ENCODE measurements at regions not wholly inside any gene's neighbourhood (a gene's known extent, or its start where the extent isn't known, plus 50 kb on each side); places are given as distances from the start of the nearest gene placed in this dataset.

DNA sequence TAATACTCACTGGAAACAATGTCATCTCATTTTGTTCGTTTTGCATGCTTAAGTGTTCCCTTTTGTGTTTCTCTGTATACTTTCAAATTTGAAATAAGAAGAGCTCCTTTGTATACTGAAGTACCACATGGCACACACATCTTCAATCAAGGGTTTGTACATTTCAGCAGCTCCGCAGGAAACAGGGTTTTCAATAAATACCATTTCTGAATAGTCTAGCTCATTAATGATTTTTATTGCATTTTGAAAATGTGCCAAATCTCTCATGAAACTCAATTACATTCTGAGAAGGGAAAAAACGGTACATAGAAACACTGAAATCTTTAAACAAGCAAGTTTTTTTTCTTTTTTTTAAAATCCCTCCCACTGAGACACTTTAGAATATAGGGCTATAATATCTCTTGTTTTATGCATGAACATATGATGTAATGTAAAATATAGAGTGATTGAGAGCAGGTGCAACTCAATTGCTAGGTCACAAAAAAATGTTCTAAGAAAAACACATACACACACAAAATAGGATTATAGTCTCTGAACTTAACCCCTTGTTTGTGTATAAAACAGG, 914.2 kb upstream of the PCDH7 start:
- H3K4me3 ChIP-seq (ENCODE audit: low read depth, low read length) = no peak overlapping the region
- no peaks in the 10 kb centered on the region for H3K36me3 ChIP-seq (ENCODE audit: control insufficient read depth, insufficient read depth, low read length)
- H3K9ac ChIP-seq (ENCODE audit: low read depth, low read length) = no peak overlapping the region
- no peaks in the 10 kb centered on the region for H3K27me3 ChIP-seq (ENCODE audit: control insufficient read depth, insufficient read depth, low read length)
- H3K9me3 ChIP-seq (ENCODE audit: control insufficient read depth, insufficient read depth, low read length) = peaks cover 4% of the 10 kb centered on the region
- H3K4me1 ChIP-seq (ENCODE audit: control insufficient read depth, insufficient read depth, low read length) = no peaks in the 10 kb centered on the region

DNA sequence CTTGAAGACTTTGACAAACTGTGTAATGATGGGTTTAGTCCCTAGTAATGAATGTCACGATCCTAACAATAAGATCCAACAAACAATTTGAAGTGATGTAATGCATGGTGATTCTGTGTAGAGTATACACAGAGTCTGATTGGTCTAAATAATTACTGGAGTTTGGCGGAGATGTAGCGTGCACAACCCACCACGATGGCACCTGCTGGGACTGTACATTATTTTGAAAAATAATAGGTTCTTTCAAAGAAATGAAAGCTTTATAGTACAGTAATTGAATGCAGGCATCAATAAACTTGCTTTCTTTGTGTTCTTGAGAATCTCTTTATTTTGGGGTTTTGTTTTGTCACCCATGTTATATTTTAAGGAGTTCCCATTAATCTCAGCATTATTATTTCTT, 902.2 kb upstream of the PCDH7 start:
- Histone ChIP-seq H3K4me1 (ENCODE audit: control insufficient read depth, insufficient read depth, low read length) (no peaks in the 10 kb centered on the region), H3K9me3 (ENCODE audit: control insufficient read depth, insufficient read depth, low read length) (no peaks in the 10 kb centered on the region), H3K4me3 (ENCODE audit: low read depth, low read length) (no peak overlapping the region), H3K27me3 (ENCODE audit: control insufficient read depth, insufficient read depth, low read length) (no peaks in the 10 kb centered on the region), H3K36me3 (ENCODE audit: control insufficient read depth, insufficient read depth, low read length) (no peaks in the 10 kb centered on the region), H3K9ac (ENCODE audit: low read depth, low read length) (no peak overlapping the region)

DNA sequence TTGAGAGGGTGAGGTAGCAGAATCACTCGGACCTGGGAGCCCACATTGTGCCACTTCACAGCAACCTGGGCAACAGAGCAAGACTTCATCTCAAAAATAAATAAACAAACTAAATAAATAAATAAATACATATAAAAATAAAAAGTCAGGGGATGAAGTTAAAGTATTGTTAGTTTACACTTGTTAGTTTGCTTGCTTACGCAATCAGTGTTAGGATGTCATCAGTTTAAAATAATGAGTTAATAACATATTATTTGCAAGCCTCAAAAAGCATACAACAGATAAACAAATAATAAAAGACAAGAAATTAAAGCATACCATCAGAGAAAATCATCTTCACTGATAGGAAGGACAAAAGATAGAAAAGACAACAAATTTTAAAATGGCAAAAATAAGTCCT, 891.1 kb upstream of the PCDH7 start:
- Histone ChIP-seq H3K27me3 (ENCODE audit: control insufficient read depth, insufficient read depth, low read length) (no peaks in the 10 kb centered on the region), H3K36me3 (ENCODE audit: control insufficient read depth, insufficient read depth, low read length) (no peaks in the 10 kb centered on the region), H3K4me3 (ENCODE audit: low read depth, low read length) (no peak overlapping the region), H3K4me1 (ENCODE audit: control insufficient read depth, insufficient read depth, low read length) (no peaks in the 10 kb centered on the region), H3K9me3 (ENCODE audit: control insufficient read depth, insufficient read depth, low read length) (no peaks in the 10 kb centered on the region), H3K9ac (ENCODE audit: low read depth, low read length) (no peak overlapping the region)

DNA sequence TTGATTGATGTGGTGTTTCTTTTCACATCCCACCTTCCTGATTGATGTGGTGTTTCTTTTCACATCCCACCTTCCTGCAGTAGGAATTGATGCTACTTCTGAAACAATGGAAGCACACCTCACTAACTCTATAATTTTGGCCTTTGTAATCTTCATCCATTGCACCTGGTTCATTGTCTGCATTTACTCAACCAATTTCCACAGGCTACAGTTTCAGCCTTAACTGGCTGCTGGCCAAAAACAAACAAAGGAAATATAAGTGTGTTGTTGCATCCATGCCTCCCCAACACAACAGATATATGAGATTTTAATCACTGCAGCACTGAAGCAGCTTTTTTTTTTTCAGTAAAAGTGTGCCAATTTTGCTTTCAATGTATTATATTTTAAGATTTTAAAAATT, 867.6 kb upstream of the PCDH7 start:
- no peaks in the 10 kb centered on the region for H3K9me3 ChIP-seq (ENCODE audit: control insufficient read depth, insufficient read depth, low read length)
- no peaks in the 10 kb centered on the region for H3K4me1 ChIP-seq (ENCODE audit: control insufficient read depth, insufficient read depth, low read length)
- H3K9ac ChIP-seq (ENCODE audit: low read depth, low read length) = no peak overlapping the region
- H3K36me3 ChIP-seq (ENCODE audit: control insufficient read depth, insufficient read depth, low read length) = no peaks in the 10 kb centered on the region
- no peak overlapping the region for H3K4me3 ChIP-seq (ENCODE audit: low read depth, low read length)
- H3K27me3 ChIP-seq (ENCODE audit: control insufficient read depth, insufficient read depth, low read length) = no peaks in the 10 kb centered on the region

DNA sequence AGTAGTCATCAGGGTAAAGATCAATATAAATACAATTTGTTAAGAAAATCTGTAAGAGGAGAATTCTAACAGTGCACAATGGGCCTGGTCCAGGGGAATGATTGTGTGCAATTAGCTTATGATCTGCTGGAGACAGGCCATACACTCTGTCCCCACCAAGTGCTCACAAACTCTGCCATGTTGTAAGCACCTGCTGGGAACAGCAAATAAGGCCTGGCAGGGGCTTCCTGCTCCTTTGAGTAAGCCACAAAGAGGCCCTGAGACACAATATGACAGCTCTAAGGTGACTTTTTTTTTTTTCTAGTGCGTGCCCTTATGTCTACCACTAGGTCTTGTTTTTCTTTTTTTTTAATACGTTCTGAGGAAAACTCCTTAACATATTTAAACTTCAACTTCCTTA, 866.3 kb upstream of the PCDH7 start:
- Histone ChIP-seq H3K4me1 (ENCODE audit: control insufficient read depth, insufficient read depth, low read length) (peaks cover 11% of the 10 kb centered on the region), H3K27me3 (ENCODE audit: control insufficient read depth, insufficient read depth, low read length) (no peaks in the 10 kb centered on the region)

DNA sequence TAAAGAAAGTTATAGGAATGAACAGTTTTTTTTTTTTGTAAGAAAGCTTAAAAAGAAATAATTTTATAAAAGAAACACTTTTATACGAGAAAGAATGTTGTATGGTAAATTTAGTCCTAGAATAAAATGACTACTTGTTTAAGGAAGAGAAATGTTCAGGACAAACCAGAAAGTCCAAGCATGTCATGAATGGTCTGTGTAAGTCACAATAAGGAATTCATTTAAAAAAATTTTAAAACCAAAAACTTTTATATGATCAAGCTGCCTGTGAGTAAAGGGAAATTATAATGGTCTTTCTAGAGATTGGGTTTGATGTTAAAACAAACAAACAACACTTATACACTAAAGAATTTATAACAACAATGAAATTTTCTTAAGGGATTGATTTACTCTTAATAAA, 858.9 kb upstream of the PCDH7 start:
- Histone ChIP-seq H3K36me3 (ENCODE audit: control insufficient read depth, insufficient read depth, low read length) (no peaks in the 10 kb centered on the region), H3K27me3 (ENCODE audit: control insufficient read depth, insufficient read depth, low read length) (no peaks in the 10 kb centered on the region), H3K9me3 (ENCODE audit: control insufficient read depth, insufficient read depth, low read length) (peaks cover 11% of the 10 kb centered on the region), H3K9ac (ENCODE audit: low read depth, low read length) (no peak overlapping the region), H3K4me3 (ENCODE audit: low read depth, low read length) (no peak overlapping the region), H3K4me1 (ENCODE audit: control insufficient read depth, insufficient read depth, low read length) (peaks cover 11% of the 10 kb centered on the region)

More for the DNA sequence above, 866.3 kb upstream of the PCDH7 start:
- Histone ChIP-seq H3K4me3 (ENCODE audit: low read depth, low read length) (no peak overlapping the region), H3K9ac (ENCODE audit: low read depth, low read length) (no peak overlapping the region), H3K9me3 (ENCODE audit: control insufficient read depth, insufficient read depth, low read length) (no peaks in the 10 kb centered on the region), H3K36me3 (ENCODE audit: control insufficient read depth, insufficient read depth, low read length) (no peaks in the 10 kb centered on the region)

DNA sequence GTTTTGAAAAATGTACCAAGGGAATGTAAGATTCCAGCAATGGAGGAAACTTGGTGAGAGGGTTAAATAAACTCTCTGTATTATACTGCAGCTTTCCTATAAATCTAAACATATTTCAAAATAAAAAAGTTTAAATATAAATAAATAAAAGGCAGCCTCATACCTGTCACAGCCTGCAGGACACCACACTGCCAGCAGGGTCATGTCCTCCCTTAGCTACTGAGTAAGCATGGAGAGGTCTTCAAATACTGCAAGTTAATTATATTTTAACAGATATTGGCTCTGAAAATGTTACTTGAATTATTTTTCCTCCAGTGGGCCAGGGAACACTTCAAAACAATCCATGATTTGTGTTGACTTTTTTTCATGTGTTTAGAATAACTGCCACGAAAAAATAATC, 852.8 kb upstream of the PCDH7 start:
- Histone ChIP-seq H3K4me3 (ENCODE audit: low read depth, low read length) (no peak overlapping the region), H3K27me3 (ENCODE audit: control insufficient read depth, insufficient read depth, low read length) (no peaks in the 10 kb centered on the region), H3K9me3 (ENCODE audit: control insufficient read depth, insufficient read depth, low read length) (no peaks in the 10 kb centered on the region), H3K4me1 (ENCODE audit: control insufficient read depth, insufficient read depth, low read length) (no peaks in the 10 kb centered on the region), H3K36me3 (ENCODE audit: control insufficient read depth, insufficient read depth, low read length) (no peaks in the 10 kb centered on the region), H3K9ac (ENCODE audit: low read depth, low read length) (no peak overlapping the region)

DNA sequence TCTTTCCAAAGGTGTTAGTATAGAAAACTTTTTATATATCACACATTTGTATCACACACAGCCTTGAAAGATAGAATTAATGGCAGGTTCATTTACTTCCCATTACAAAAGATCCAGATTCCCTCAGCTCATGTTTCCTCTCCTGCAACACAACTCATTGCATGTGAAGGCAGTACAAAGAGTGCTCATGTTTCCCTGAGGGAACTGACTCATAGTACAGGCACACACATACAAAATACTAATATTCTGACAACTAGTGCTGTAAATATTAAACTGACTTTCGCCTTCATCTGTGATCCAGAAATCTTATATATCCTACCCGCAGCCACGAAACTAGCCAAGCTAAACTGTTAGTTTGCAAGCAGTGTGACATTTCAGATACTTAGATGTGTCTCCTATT, 819.8 kb upstream of the PCDH7 start:
- no peak overlapping the region for H3K4me3 ChIP-seq (ENCODE audit: low read depth, low read length)
- no peaks in the 10 kb centered on the region for H3K9me3 ChIP-seq (ENCODE audit: control insufficient read depth, insufficient read depth, low read length)
- no peaks in the 10 kb centered on the region for H3K27me3 ChIP-seq (ENCODE audit: control insufficient read depth, insufficient read depth, low read length)
- H3K36me3 ChIP-seq (ENCODE audit: control insufficient read depth, insufficient read depth, low read length) = no peaks in the 10 kb centered on the region
- H3K9ac ChIP-seq (ENCODE audit: low read depth, low read length) = no peak overlapping the region
- no peaks in the 10 kb centered on the region for H3K4me1 ChIP-seq (ENCODE audit: control insufficient read depth, insufficient read depth, low read length)

DNA sequence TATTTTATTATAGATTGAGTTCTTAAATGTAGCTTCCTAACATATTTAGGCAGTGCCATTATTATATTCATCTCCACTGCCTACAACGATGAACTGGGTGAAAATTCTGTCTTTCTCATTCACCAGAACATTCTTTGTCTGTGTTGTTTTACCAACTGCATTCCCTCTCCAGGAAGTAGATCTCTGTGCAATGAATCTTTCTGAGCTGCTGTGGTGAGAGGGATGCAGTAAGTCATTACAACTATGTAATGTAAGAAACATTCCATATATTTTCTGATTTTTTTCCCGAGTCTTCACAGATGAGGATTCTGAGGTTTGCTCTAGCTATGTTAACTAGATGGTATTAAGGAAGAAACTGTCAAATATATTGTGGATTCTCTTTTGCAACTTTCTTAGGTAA, 811.9 kb upstream of the PCDH7 start:
- H3K36me3 ChIP-seq (ENCODE audit: control insufficient read depth, insufficient read depth, low read length) = no peaks in the 10 kb centered on the region
- no peak overlapping the region for H3K9ac ChIP-seq (ENCODE audit: low read depth, low read length)
- no peaks in the 10 kb centered on the region for H3K4me1 ChIP-seq (ENCODE audit: control insufficient read depth, insufficient read depth, low read length)
- no peak overlapping the region for H3K4me3 ChIP-seq (ENCODE audit: low read depth, low read length)
- no peaks in the 10 kb centered on the region for H3K27me3 ChIP-seq (ENCODE audit: control insufficient read depth, insufficient read depth, low read length)
- H3K9me3 ChIP-seq (ENCODE audit: control insufficient read depth, insufficient read depth, low read length) = no peaks in the 10 kb centered on the region

DNA sequence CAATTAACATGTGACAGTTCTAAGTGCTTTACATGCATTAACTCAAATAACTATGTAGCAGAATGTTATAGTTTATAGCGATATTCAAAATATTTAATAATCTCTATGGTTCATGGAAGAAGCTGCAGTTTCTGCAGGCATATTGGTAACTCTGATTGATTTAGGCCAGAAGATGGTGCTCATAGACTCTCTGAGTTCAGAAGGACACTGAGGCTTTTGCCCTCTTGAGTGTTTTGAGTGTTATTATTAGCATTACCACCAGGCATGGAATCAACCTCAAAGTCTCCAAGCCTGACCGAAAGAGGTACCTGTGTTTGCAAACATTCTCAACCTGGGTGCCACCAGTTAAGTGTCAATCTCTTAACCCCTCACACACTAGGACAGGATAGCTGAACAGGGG, 792.3 kb upstream of the PCDH7 start:
- no peaks in the 10 kb centered on the region for H3K9me3 ChIP-seq (ENCODE audit: control insufficient read depth, insufficient read depth, low read length)

DNA sequence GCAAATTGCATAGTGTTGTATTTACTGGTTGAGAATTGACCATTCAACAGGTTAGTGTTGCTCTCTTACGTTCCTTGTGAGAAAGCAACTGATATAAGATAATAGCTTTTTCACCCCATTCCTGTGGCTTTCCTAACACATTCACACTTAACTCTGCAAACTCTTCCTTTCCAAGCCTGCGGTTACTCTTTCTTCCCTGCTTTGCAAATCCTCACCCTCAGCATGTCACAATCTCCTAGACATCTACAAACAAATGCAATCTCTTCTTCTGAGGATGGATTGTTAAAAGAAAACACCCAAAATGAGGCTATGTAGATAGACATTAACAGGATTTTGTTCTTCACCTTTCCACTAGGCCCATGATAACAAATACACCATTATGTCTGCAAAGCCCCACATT, 771.7 kb upstream of the PCDH7 start:
- Histone ChIP-seq H3K9me3 (ENCODE audit: control insufficient read depth, insufficient read depth, low read length) (no peaks in the 10 kb centered on the region), H3K4me3 (ENCODE audit: low read depth, low read length) (no peak overlapping the region), H3K4me1 (ENCODE audit: control insufficient read depth, insufficient read depth, low read length) (no peaks in the 10 kb centered on the region), H3K27me3 (ENCODE audit: control insufficient read depth, insufficient read depth, low read length) (no peaks in the 10 kb centered on the region), H3K36me3 (ENCODE audit: control insufficient read depth, insufficient read depth, low read length) (no peaks in the 10 kb centered on the region), H3K9ac (ENCODE audit: low read depth, low read length) (no peak overlapping the region)

More for the DNA sequence above, 792.3 kb upstream of the PCDH7 start:
- Histone ChIP-seq H3K4me1 (ENCODE audit: control insufficient read depth, insufficient read depth, low read length) (no peaks in the 10 kb centered on the region), H3K36me3 (ENCODE audit: control insufficient read depth, insufficient read depth, low read length) (no peaks in the 10 kb centered on the region), H3K9ac (ENCODE audit: low read depth, low read length) (no peak overlapping the region), H3K27me3 (ENCODE audit: control insufficient read depth, insufficient read depth, low read length) (no peaks in the 10 kb centered on the region), H3K4me3 (ENCODE audit: low read depth, low read length) (no peak overlapping the region)

DNA sequence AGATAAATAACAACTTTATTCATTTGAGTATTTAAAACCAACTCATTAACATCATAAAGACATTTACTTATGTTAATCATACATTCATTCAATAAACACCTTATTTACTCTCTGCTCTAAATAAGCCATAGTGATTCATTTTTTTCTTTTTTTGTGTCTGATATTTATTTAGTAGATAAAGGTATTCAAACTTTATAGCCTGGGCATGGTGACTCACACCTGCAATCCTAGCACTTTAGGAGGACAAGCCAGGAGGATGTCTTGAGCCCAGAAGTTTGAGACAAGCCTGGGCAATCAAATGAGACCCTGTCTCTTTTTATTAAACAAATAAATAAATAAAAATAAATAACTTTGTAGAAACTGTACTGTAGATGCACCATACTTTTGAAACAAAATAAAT, 771.3 kb upstream of the PCDH7 start:
- Histone ChIP-seq H3K36me3 (ENCODE audit: control insufficient read depth, insufficient read depth, low read length) (no peaks in the 10 kb centered on the region), H3K27me3 (ENCODE audit: control insufficient read depth, insufficient read depth, low read length) (no peaks in the 10 kb centered on the region), H3K9me3 (ENCODE audit: control insufficient read depth, insufficient read depth, low read length) (no peaks in the 10 kb centered on the region), H3K9ac (ENCODE audit: low read depth, low read length) (no peak overlapping the region), H3K4me3 (ENCODE audit: low read depth, low read length) (no peak overlapping the region), H3K4me1 (ENCODE audit: control insufficient read depth, insufficient read depth, low read length) (no peaks in the 10 kb centered on the region)

DNA sequence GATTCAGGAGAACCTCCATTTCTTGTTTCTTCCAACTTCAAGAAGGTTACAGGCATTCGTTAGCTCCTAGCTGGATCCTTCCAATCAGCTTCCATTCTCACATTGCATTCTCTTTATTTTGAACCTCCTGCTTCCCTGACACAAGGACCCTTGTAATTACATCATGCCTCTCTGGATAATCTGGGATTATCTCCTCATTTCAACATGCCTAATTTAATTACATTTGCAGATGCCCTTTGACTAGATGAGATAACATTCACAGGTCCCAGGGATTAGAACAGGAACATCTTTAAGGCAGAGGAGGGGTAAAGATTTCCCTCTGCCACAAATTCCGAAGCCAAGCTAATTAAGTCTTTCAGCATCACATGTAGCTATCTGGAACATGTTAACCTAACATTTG, 753.8 kb upstream of the PCDH7 start:
- no peak overlapping the region for H3K9ac ChIP-seq (ENCODE audit: low read depth, low read length)
- no peak overlapping the region for H3K4me3 ChIP-seq (ENCODE audit: low read depth, low read length)
- H3K27me3 ChIP-seq (ENCODE audit: control insufficient read depth, insufficient read depth, low read length) = no peaks in the 10 kb centered on the region
- no peaks in the 10 kb centered on the region for H3K9me3 ChIP-seq (ENCODE audit: control insufficient read depth, insufficient read depth, low read length)
- H3K36me3 ChIP-seq (ENCODE audit: control insufficient read depth, insufficient read depth, low read length) = no peaks in the 10 kb centered on the region
- no peaks in the 10 kb centered on the region for H3K4me1 ChIP-seq (ENCODE audit: control insufficient read depth, insufficient read depth, low read length)
